ENCODE measurements at regions not wholly inside any gene's neighbourhood (a gene's known extent, or its start where the extent isn't known, plus 50 kb on each side); places are given as distances from the start of the nearest gene placed in this dataset.

GRCh38 chr2:221176667-221177066, 395.4 kb downstream of the EPHA4 start:
- Mint-ChIP-seq H3K9me3 (peaks cover 1% of the 10 kb centered on the region), H3K27ac (no peak overlapping the region), H3K27me3 (no peaks in the 10 kb centered on the region), H3K4me3 (no peak overlapping the region), H3K4me1 (ENCODE audit: low read depth) (no peaks in the 10 kb centered on the region), H3K36me3 (ENCODE audit: low read depth) (no peaks in the 10 kb centered on the region)
- H3K4me3 ChIP-seq (ENCODE audit: low read length), result no peak overlapping the region
- POLR2A ChIA-PET, result no interaction called here
- CTCF ChIA-PET, result no interaction called here
- intact Hi-C loops (cut with DNase I, micrococcal nuclease), result no loop called here
- no peak for TF ChIP-seq CTCF (IDR thresholded peaks at IDR 0.05)
- ATAC-seq (ENCODE audit: poor library complexity), result no peak
- H3K27ac ChIP-seq (ENCODE audit: low read depth in 1 of 2, low read length in 2 of 2), result no peak overlapping the region
- H3K4me1 ChIP-seq (ENCODE audit: insufficient read depth, low read length), result no peaks in the 10 kb centered on the region
- H3K36me3 ChIP-seq (ENCODE audit: insufficient read depth, low read length), result no peaks in the 10 kb centered on the region
- no peak for DNase-seq
- H3K27me3 ChIP-seq (ENCODE audit: control insufficient read depth in 1 of 2, insufficient read depth in 2 of 2, low read length in 2 of 2), result no peaks in the 10 kb centered on the region
- no peaks in the 10 kb centered on the region for H3K9me3 ChIP-seq (ENCODE audit: control insufficient read depth in 1 of 2, insufficient read depth in 1 of 2, low read length in 2 of 2)

DNA sequence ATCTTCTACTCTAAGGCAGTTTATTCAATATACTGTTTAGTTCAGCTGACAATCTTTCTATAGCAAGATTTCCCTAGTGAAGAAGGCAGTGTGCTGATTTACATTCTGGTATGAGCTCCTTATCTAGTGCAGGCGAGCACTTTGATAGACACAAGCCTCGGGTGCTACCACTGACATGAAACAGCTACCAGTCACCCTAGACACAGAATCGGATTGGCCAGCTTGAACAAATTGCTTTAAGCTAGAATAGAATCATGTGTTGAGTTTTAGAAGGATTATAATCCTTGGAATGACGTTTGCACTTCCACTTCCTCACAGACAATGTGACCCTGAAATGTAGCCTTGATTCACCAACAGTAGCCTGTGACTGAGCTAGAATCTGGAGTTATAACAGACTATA, 394.0 kb downstream of the EPHA4 start:
- Histone ChIP-seq H3K27ac (ENCODE audit: low read depth in 1 of 2, low read length in 2 of 2) (no peak overlapping the region), H3K27me3 (ENCODE audit: control insufficient read depth in 1 of 2, insufficient read depth in 2 of 2, low read length in 2 of 2) (no peaks in the 10 kb centered on the region), H3K36me3 (ENCODE audit: insufficient read depth, low read length) (no peaks in the 10 kb centered on the region), H3K4me1 (ENCODE audit: insufficient read depth, low read length) (no peaks in the 10 kb centered on the region), H3K9me3 (ENCODE audit: control insufficient read depth in 1 of 2, insufficient read depth in 1 of 2, low read length in 2 of 2) (no peaks in the 10 kb centered on the region), H3K4me3 (ENCODE audit: low read length) (no peak overlapping the region)
- ATAC-seq (ENCODE audit: poor library complexity) (no peak), DNase-seq (no peak)
- Mint-ChIP-seq H3K9me3 (peaks cover 1% of the 10 kb centered on the region), H3K4me3 (no peak overlapping the region), H3K27ac (no peak overlapping the region), H3K36me3 (ENCODE audit: low read depth) (no peaks in the 10 kb centered on the region), H3K27me3 (no peaks in the 10 kb centered on the region), H3K4me1 (ENCODE audit: low read depth) (no peaks in the 10 kb centered on the region)
- TF ChIP-seq CTCF (IDR thresholded peaks at IDR 0.05), result no peak
- POLR2A ChIA-PET, result no interaction called here
- CTCF ChIA-PET, result no interaction called here
- intact Hi-C loops (cut with DNase I, micrococcal nuclease), result no loop called here

- POLR2A ChIA-PET, result no interaction called here
- no peaks in the 10 kb centered on the region for H3K27me3 Mint-ChIP-seq
- TF ChIP-seq CTCF (IDR thresholded peaks at IDR 0.05), result no peak
- intact Hi-C loops (cut with DNase I, micrococcal nuclease), result no loop called here
- Histone ChIP-seq H3K4me1 (ENCODE audit: insufficient read depth, low read length) (no peaks in the 10 kb centered on the region), H3K27ac (ENCODE audit: low read depth in 1 of 2, low read length in 2 of 2) (no peak overlapping the region), H3K36me3 (ENCODE audit: insufficient read depth, low read length) (no peaks in the 10 kb centered on the region), H3K9me3 (ENCODE audit: control insufficient read depth in 1 of 2, insufficient read depth in 1 of 2, low read length in 2 of 2) (no peaks in the 10 kb centered on the region), H3K4me3 (ENCODE audit: low read length) (no peak overlapping the region), H3K27me3 (ENCODE audit: control insufficient read depth in 1 of 2, insufficient read depth in 2 of 2, low read length in 2 of 2) (peaks cover 0 to 4% of the 10 kb centered on the region in 2 experiments)
- no peak overlapping the region for H3K4me3 Mint-ChIP-seq
- DNase-seq, result no peak
- H3K4me1 Mint-ChIP-seq (ENCODE audit: low read depth), result no peaks in the 10 kb centered on the region
- H3K27ac Mint-ChIP-seq, result no peak overlapping the region
- CTCF ChIA-PET, result no interaction called here
- H3K9me3 Mint-ChIP-seq, result no peaks in the 10 kb centered on the region
- ATAC-seq (ENCODE audit: poor library complexity), result no peak
- no peaks in the 10 kb centered on the region for H3K36me3 Mint-ChIP-seq (ENCODE audit: low read depth)
Measured at GRCh38 chr2:221186873-221187272, 385.2 kb downstream of the EPHA4 start.
